NCI-H2107 treated with DMSO at 0.1 percent for 48 hours (cell line): ENCODE measurements at regions not wholly inside any gene's neighbourhood (a gene's known extent, or its start where the extent isn't known, plus 50 kb on each side); places are given as distances from the start of the nearest gene placed in this dataset.

ENCODE experiments used
- DNase-seq: peaks from one replicate; lab custom pipeline; 2025; ENCODE audit not compliant: unreplicated experiment; lab: John Stamatoyannopoulos, UW

DNA sequence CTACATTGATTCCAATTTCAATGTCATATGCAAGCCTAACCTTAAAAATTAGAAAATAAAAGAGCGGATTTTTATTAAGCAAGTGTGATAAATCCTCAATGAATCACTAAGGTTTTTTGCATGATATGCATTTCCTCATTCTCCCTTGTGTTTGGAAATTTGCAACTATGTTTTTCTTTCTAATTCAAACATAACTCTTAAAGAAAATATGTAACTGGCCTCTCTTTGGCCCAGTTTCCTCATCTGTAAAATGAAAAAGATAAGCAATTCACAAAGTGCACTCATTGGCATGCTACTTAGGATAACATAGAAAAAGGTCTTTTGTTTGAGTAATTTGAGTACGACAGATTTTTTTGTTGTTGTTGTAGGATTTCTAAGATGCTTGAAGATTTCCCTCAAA lies 295.5 kb downstream of the CDH11 start:
- no peak for DNase-seq

DNA sequence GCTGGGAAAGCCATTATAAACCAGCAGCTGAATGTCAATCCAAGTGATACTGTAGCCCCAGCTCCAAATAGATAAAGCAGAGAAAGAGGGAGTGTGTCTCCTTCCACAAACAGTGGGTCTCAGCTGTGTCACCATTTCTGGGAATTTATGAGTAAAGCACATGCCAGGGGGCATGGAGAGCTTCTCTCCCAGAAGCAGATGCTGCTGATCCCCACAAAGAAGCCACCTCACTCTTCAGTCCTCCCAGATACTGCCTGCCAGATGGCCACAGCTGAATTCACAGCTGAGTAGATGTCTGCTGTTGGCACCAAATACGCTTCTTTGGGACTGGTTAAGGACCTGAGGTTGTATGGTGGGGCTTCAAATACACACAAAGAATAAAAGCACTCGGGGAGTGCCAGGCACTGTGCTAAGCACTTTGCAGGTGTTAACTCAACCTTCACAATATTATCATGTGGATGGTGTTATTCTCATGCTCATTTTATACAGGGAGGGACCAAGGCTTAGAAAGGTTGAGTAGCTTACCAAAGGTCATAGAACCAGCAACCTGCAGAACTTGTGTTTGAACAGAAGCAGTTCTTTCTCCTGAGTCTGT lies 298.3 kb downstream of the CDH11 start:
- no peak for DNase-seq

DNA sequence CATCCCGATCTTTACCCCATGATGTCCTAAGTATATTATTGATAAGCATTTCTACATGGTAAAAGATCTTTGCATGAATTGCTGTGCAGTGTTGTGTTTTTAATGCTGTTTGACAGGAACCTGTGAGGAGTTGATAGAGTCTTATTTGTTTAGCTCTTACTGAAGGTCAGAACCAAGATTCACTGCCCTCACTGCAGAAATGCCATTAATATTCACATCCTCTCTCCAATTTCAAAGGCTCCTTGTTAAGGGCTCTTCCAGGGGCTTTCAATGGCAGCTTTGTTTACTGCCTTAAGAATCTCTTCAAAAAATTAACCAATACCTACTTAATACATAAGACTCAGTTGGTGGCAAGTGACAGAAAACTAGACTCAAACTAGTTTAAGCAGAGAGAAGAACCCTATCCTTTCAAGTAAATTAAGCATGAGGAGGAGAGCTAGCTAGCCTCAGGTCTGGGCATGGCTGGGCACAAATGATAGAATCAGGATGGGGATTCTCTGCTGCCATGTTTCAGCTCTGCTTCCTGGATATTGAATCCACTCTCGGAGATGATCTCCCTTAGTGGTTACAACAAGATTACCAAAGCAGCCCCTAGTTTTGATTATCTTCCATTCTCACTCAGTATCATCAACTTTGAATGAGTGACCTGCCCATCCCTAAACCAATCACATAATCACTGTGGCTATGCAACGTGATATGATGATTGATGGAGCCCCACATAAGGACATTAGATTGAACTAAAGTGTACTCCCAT lies 311.8 kb downstream of the CDH11 start:
- DNase-seq: no peak

DNA sequence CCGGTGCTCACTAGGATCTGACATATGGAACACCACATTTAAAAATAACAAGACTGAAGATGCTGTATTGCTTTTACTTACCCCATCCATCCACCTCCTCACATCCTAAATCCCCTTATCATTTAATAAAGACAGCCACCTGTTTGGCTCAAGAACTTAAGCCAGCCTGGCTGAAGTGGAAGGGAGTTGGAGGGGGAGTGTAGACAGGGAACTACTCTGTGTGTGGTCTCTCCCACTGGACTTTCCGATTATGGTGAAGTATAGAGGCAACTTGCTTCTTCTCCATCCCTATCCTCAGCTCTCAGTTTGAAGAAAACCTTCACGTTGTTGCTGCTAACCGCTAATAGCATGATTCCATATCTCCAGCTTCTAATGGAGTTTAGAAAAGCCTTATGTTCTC lies 313.4 kb downstream of the CDH11 start:
- no peak for DNase-seq

DNA sequence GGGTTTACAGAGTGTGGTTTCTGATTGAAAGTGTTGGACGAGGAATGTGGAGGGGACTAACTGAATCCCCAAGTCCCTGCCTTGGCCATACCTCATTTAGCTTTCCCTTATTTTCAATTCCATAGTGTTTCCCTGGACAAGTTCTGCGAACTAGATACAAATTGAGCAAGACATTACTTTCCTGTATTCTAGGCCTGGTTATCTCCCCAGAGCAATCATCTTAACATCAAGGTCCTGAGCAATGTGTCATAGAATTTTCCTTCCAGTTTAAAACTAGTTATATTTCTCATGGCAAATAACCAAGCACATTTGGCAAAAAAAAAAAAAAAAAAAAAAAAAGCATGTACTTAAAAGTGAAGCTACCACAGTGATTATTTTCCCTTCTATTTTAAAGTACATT lies 330.1 kb downstream of the CDH11 start:
- no peak for DNase-seq

DNA sequence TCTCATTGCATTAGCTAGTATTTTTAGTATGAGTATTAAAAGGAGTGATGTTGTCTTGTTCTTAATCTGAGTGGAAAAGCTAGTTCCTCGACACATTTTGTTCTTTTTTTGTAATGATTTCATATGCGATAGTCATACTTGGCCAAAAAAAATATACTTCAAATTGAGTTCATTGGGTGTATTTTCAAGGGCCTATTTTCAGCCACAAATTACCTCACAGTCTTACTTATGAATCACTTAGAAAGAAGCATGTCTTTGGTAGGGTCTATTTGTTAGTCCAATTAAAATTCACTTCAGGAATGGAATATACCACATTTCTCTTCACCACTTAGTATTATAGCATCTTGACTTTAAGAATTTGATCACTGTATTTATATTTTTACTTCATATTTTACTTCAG lies 337.2 kb downstream of the CDH11 start:
- DNase-seq: no peak

DNA sequence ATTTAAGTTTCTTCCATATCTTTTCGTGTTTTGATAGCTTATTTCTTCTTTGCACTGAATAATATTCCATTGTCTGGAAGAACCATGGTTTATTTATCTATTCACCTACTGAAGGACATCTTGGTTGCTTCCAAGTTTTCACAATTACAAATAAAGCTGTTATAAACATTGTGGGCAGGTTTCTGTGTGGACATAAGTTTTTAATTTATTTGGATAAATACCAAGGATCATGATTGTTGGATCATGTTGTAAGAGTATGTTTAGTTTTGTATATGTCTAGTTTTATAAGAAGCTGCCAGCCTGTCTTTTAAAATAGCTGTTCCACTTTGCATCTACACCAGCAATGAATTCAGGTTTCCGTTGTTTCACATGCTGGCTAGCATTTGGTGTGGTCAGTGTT lies 339.4 kb downstream of the CDH11 start:
- DNase-seq: no peak

DNA sequence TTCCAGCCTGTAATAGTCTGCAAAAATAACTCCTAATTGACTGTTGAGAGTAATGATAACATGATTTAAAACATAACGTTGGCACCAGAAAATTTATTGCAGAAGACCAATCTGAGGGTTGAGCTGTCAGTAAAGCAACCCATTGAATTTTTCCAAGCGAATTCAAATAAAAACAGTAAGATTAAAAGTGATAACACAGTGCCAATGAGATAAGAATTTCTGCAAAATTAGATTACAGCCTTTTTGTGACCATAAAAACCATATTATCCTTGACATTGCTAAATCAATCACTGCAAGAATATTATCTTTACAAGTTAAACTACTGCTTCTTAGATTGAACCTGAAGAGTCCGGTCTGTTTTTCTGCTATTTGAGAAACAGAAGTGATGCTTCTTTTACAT lies 341.4 kb downstream of the CDH11 start:
- no peak for DNase-seq

DNA sequence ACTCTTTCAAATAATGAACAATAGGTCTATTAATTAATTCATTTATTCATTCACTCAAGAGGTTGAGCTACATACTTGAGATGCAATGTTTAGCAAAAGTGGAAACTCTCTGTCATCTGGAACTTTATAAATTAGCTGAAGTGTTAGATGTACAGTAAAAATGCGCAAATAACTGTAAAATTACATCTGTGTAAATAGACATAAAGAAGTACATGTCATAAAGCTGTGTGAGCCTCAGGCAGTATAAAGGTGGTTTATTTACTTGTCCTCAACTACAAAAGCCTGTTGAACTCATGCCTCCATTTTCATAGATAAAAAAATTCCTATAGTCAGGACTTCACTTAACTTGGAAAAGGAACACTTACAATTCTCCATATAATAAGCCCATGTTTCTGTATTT lies 343.1 kb downstream of the CDH11 start:
- DNase-seq: no peak

DNA sequence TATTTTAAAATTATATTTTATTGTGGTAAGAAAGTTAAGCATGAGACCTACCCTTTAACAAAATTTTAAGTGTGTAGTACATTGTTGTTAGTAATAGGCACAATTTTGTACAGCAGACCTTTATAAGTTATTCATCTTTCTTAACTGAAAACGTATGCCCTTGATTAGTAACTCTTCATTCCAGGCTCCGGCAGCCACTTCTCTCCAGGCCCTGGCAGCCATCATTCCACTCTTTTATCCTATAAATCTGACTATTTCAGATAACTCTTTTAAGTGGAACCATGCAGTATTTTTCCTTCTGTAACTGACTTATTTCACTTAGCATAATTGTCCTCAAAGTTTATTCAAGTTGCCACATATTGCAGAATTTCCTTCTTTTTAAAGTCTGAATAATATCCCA lies 348.2 kb downstream of the CDH11 start:
- no peak for DNase-seq

DNA sequence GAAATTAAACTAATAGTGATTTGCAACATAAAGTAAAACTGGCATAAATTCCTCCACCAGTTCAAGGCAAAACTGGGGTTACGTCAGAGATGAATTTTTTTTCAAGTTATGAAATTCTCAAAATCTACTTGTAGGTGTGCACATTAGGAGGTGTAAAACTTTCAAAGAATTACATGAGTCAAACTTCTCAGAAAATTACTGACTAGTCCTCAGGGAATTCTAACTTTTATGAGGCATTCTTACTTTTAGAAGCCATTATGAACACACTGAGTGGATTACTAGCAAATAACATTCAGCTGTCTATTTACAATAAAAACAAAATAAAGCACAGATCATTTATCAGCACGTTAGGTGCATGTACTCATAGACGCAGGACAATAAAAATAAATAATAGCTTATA lies 348.7 kb downstream of the CDH11 start:
- DNase-seq: no peak

DNA sequence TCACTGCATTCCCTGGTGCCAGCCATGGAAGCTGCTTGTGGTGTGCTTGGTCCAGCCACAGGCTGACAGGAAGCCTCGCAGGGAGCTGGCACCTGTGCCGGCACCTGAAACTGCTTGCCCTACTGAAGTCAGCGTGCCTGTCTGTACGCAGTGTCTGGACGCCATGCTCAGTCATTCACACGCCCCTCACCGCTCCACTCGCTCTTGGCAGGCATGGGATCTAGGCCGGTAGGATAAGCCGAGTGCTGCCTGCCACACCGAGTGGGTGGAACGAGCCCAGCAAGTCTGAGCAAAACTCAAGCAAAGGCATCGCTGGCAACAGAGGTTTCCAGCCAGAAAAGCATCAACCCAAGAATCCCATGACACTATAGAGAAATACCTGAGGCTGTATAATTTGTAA lies 350.6 kb downstream of the CDH11 start:
- no peak for DNase-seq

DNA sequence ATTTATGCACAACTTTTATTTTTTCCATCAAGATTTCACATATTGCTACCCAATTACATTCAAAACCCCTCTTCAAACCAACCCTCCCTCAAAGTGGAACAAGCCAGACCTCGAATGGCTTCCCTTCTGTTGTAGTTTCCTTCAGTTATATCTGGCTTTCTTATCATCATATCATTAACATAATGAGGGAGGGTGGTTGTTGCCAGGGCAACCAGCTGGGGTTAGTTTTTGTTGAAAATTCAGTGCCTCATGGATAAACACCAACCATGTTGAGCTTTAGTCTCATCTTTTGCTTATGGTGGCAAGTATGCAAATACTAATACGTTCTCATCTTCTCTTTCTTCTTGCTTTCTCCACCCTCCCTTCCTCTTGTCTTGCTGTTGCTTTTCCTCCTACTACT lies 359.7 kb downstream of the CDH11 start:
- no peak for DNase-seq

DNA sequence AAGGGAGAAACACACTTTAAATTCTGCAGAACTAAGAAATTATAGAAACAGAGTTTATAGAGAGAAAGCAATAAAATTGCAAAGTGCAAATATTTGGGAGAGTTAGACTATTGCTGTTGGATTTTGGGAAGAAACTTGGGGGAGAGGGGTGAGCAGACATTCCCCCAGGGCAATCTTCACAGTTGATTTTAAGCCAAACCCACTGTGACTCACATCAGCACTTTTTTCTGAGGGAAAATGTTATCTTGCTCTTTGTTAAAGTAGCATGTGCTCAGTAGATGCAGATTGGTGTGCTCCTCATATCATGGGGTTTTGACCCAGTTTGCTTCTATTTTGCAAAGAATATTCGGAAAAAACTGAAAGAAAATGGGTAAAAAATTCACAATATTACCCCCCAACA lies 367.6 kb downstream of the CDH11 start:
- no peak for DNase-seq

DNA sequence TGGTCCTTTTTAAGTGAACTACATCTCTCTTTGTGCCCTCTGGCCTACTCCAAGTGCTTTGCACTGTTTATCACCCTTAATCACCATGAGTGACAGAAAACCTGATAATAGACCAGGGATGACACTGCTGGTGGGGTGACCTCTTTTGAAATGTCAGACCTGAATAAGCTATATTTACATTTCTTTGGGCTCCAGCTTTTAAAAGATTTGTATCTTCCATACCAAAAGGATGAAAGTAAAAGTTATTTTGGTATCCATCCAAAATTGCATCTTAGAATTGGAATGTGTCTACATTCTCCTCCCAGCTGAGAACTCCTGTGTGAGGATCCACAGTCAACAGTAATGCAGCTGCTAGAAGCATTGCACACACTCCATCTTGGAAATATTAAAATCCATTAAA lies 370.0 kb downstream of the CDH11 start:
- DNase-seq: no peak

DNA sequence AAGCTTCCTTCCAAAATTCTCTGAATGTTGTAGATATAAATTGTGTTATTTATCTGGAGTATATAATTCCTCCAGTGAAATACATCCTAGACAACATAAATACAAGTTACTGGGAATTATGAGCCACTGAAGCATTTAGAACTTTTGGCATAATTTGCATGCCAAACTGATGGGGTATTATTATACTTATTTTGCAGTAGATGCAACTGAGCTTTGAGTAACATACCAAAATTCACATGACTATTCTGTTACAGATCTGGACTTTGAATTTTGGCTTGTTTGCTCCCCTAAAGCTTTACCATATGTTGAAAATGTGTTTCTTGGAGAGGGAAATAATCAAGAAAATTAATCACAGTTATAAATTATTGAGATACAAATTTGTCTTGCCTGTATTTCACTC lies 372.5 kb downstream of the CDH11 start:
- DNase-seq: no peak

DNA sequence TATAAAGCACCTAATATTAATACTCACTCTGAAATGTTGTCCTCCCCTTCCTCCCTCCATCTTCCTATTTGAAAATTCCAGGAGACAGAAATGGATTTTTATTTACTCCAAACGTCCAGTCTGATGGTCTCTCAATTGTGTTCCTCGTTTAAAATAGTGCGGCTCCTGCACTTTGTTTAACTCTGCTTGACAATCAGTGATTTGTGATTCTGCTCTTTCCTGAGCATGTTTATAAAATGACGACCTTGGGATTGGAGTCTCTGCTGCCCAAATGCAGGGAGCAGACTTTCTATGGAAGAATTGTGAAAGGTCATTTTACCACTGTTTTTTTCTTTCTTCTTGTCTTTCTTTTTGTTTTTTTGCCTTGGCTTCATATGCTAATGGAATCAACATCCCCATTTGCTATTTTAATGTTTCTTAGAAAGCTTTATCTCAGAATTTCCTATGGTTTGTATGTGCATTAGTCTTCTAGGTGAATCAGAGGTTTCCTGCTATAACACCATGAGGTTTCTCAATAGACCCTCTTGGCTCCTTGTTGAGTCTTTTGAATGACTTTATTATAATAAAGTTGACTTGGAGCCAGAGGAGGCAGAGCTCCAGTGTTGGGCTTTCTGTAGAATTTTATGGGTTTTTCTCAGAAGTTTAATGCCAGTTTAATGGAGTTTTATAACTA lies 376.5 kb downstream of the CDH11 start:
- no peak for DNase-seq

DNA sequence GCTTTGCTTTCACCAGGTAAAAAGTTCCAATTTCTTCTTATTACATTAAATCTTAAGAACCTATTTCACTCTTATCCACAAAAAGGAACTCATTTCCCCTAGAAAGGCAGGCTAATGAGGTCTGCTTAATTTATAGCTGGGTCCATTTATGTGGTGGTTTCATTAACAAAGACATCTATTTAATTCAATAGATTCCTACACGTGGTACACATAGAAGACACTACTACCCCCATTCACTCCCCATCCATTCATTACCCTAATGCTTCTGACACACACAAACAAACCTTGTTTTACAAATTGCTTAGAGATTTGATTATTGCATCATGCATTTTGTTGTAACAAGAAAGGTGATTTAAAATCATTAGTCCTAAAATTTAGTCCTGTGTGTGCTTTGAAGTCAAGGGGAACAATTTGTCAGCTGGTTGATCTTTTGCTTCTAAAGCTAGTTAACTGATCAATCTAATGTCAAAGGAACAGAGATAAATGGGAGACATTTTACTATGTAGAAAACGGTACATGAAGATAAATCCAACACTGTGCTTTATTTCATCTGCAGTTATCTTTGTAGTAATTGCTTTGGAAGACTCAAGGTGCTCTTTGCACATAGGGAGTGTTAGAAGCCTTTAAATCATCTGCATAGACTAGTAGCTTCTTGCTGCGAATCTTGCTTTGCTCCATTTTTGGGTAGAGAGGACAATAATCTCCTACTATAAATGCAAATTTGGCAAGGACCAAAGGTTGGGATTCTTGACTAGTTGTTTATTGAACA lies 379.2 kb downstream of the CDH11 start:
- DNase-seq: no peak

DNA sequence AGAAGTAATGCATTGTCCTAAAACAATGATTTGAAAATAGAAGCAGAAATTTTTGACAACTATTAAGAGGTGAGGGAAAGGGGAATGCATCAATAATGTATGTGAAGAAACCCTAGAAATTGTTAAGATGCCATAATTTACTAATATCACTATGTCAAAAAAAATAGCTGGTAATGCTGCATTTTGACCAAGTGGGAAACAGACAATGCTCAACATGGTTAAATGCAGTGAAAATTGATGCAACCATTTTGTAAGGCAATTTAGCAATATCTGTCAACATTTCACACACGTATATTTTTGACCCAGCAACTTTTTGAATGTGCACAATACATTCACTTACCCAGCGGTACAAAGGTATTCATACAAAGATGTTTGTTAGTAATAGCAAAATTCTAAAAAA lies 381.6 kb downstream of the CDH11 start:
- DNase-seq: no peak

DNA sequence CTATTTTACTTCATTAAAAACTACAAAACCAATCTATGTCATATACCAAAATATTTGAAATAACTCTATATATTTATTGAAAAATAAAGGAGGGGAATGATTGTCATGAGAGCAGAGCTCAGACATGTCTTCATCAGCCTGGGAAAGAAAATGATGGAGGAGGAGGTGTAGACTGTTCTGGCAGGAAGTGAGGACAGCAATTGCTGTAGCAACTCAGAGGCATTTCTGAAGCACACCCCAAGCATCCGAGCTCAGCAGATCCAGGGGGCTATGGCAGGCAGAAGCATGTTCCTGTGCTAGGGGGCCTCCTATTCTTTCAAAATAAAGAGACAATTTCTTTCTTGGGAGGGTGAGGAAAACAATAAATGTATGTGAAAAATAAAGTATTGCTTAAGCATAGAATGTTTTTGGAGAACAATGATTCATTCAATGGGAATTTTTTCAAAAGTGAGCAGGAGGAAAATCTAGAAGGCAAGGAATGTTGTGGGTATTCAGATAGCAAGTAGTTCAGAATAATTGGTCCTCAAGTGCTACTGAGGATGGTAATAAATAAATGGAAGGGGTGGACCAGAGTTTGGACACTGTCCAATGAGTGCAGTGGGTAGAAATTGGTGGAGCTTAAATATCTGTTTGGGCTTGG lies 383.4 kb downstream of the CDH11 start:
- DNase-seq: no peak

DNA sequence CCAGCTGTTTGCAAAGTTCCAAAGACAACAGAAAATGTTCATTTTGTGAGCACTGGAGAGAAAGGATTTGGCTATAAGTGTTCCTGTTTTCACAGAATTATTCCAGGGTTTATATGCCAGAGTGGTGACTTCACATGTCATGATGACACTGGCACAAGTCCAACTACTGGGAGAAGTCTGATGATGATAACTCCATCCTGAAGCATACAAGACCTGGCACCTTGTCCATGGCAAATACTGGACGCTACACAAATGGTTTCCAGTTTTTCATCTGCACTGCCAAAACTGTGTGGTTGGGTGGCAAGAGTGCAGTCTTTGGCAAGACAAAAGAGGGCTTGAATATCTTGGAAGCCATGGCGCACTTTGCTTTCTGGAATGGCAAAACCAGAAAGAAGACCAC lies 385.0 kb downstream of the CDH11 start:
- DNase-seq: no peak
